ENCODE measurements at regions not wholly inside any gene's neighbourhood (a gene's known extent, or its start where the extent isn't known, plus 50 kb on each side); places are given as distances from the start of the nearest gene placed in this dataset.

GRCh38 chr18:56021136-56021808 lies 433.3 kb upstream of the TCF4 start:
- H3K36me3 ChIP-seq (ENCODE audit: control insufficient read depth in 2 of 2, insufficient read depth in 1 of 2, low read length in 2 of 2) = no peaks in the 10 kb centered on the region
- ChIA-PET CTCF (no interaction called here), POLR2A (no interaction called here)
- H3K4me3 ChIP-seq (ENCODE audit: low read depth, low read length) = no peak overlapping the region
- no peak overlapping the region for H3K27ac ChIP-seq (ENCODE audit: extremely low read depth, low read depth, low read length)
- no peaks in the 10 kb centered on the region for H3K9me3 ChIP-seq (ENCODE audit: control insufficient read depth, insufficient read depth, low read depth, low read length)
- no peak for TF ChIP-seq ZNF37A (tag by site-specific recombination; IDR thresholded peaks at IDR 0.05)
- TF ChIP-seq ZNF132 (tag by site-specific recombination; IDR thresholded peaks at IDR 0.05; ENCODE audit: borderline replicate concordance) = no peak
- no peak for TF ChIP-seq MZF1 (tag by site-specific recombination; IDR thresholded peaks at IDR 0.05; ENCODE audit: borderline replicate concordance)
- no peak for TF ChIP-seq ZNF76 (tag by site-specific recombination; IDR thresholded peaks at IDR 0.05; ENCODE audit: borderline replicate concordance, low read depth)
- no peak for TF ChIP-seq ZNF561 (tag by site-specific recombination; IDR thresholded peaks at IDR 0.05; ENCODE audit: borderline replicate concordance)
- no peak for TF ChIP-seq ZNF148 (tag by site-specific recombination; IDR thresholded peaks at IDR 0.05; ENCODE audit: borderline replicate concordance)
- no peak for TF ChIP-seq SP7 (tag by site-specific recombination; IDR thresholded peaks at IDR 0.05)
- TF ChIP-seq KLF8 (tag by site-specific recombination; IDR thresholded peaks at IDR 0.05) = no peak
- no peak for TF ChIP-seq ZNF223 (tag by site-specific recombination; IDR thresholded peaks at IDR 0.05)
- H3K4me1 ChIP-seq (ENCODE audit: control insufficient read depth, insufficient read depth, low read length) = no peaks in the 10 kb centered on the region

- CTCF ChIA-PET = no interaction called here
- Histone ChIP-seq H3K4me3 (ENCODE audit: low read depth, low read length) (no peak overlapping the region), H3K36me3 (ENCODE audit: control insufficient read depth in 2 of 2, insufficient read depth in 1 of 2, low read length in 2 of 2) (no peaks in the 10 kb centered on the region), H3K4me1 (ENCODE audit: control insufficient read depth, insufficient read depth, low read length) (no peaks in the 10 kb centered on the region), H3K9me3 (ENCODE audit: control insufficient read depth, insufficient read depth, low read depth, low read length) (no peaks in the 10 kb centered on the region), H3K27ac (ENCODE audit: extremely low read depth, low read depth, low read length) (no peak overlapping the region)
- POLR2A ChIA-PET = no interaction called here
- TF ChIP-seq PRDM2 (tag by site-specific recombination; IDR thresholded peaks at IDR 0.05; ENCODE audit: borderline replicate concordance) (no peak), ZNF366 (tag by site-specific recombination; conservative IDR thresholded peaks at IDR 0.05) (no peak), ZNF626 (tag by site-specific recombination; IDR thresholded peaks at IDR 0.05) (no peak), ZNF133 (tag by site-specific recombination; IDR thresholded peaks at IDR 0.05) (no peak)
Measured at GRCh38 chr18:56019908-56020307, 431.9 kb upstream of the TCF4 start.

- no peak overlapping the region for H3K4me3 ChIP-seq (ENCODE audit: low read depth, low read length)
- no peaks in the 10 kb centered on the region for H3K4me1 ChIP-seq (ENCODE audit: control insufficient read depth, insufficient read depth, low read length)
- CTCF ChIA-PET = no interaction called here
- no peak for TF ChIP-seq ZNF133 (tag by site-specific recombination; IDR thresholded peaks at IDR 0.05)
- no peak for TF ChIP-seq ZNF354C (tag by site-specific recombination; IDR thresholded peaks at IDR 0.05; ENCODE audit: borderline replicate concordance, low read depth)
- no peak for TF ChIP-seq ZNF513 (tag by site-specific recombination; IDR thresholded peaks at IDR 0.05)
- no peak for TF ChIP-seq ZNF768 (tag by site-specific recombination; IDR thresholded peaks at IDR 0.05)
- TF ChIP-seq ZNF514 (tag by site-specific recombination; IDR thresholded peaks at IDR 0.05) = no peak
- no peak for TF ChIP-seq ZNF324 (tag by site-specific recombination; IDR thresholded peaks at IDR 0.05)
- no peak for TF ChIP-seq KLF1 (tag by site-specific recombination; IDR thresholded peaks at IDR 0.05)
- TF ChIP-seq ZNF169 (tag by site-specific recombination; IDR thresholded peaks at IDR 0.05) = no peak
- TF ChIP-seq ZFP41 (tag by site-specific recombination; IDR thresholded peaks at IDR 0.05; ENCODE audit: borderline replicate concordance) = no peak
- no peak for TF ChIP-seq BCL11A (tag by site-specific recombination; IDR thresholded peaks at IDR 0.05; ENCODE audit: low read depth)
- no peak for TF ChIP-seq ZNF121 (tag by site-specific recombination; IDR thresholded peaks at IDR 0.05)
- no peak for TF ChIP-seq ZNF37A (tag by site-specific recombination; IDR thresholded peaks at IDR 0.05)
Measured at GRCh38 chr18:56019156-56019555, 431.2 kb upstream of the TCF4 start.

More at GRCh38 chr18:56019156-56019555, 431.2 kb upstream of the TCF4 start:
- Histone ChIP-seq H3K36me3 (ENCODE audit: control insufficient read depth in 2 of 2, insufficient read depth in 1 of 2, low read length in 2 of 2) (no peaks in the 10 kb centered on the region), H3K27ac (ENCODE audit: extremely low read depth, low read depth, low read length) (no peak overlapping the region), H3K9me3 (ENCODE audit: control insufficient read depth, insufficient read depth, low read depth, low read length) (no peaks in the 10 kb centered on the region)
- POLR2A ChIA-PET = no interaction called here
